Panc1 (cell line): ENCODE measurements at regions not wholly inside any gene's neighbourhood (a gene's known extent, or its start where the extent isn't known, plus 50 kb on each side); places are given as distances from the start of the nearest gene placed in this dataset.
"Not testable (repeated sequence)": the region's sequence is repeated elsewhere in the genome, so short reads cannot be mapped to it uniquely, and the experiment has no call there.

ENCODE experiments used
- ATAC-seq: fragments of 200-7000 bp; cut with Tn5 transposase; 2 replicates; pipeline ENCODE4 v1.9.1; 2020; ENCODE audit warnings: mild to moderate bottlenecking, moderate library complexity
- BruUV-seq: library from RNA; stranded (reverse); fragments of 400-500 nt; replicated peaks from 2 replicates; lab custom pipeline; 2021; lab: Mats Ljungman, UMichigan
- CTCF ChIA-PET: fragments of 300-600 bp; sonication (Branson Sonifier 250); formaldehyde crosslinking; loops from one replicate; lab custom pipeline; 2022; ENCODE audit warnings: antibody characterized with exemption; lab: Charles Lee
- POLR2A ChIA-PET: fragments of 300-600 bp; sonication (Branson Sonifier 250); formaldehyde crosslinking; loops from one replicate; lab custom pipeline; 2022; ENCODE audit warnings: antibody characterized with exemption; lab: Charles Lee
- DNase-seq: peaks from one replicate; pipeline ENCODE4 v3.0.0-alpha.2; 2010; ENCODE audit warnings: low read depth, low spot score
- H3K27ac ChIP-seq: 2 replicates; pipeline ENCODE4 v1.5.1; 2011; ENCODE audit warnings: mild to moderate bottlenecking, low read length, inconsistent platforms
- H3K27me3 ChIP-seq: fragments of 200-500 bp; sonication (Bioruptor generic); 2 replicates; pipeline ENCODE4 v1.6.0; 2014; ENCODE audit warnings: low read length, inconsistent platforms; ENCODE audit not compliant: control insufficient read depth, insufficient read depth
- H3K36me3 ChIP-seq: fragments of 200-500 bp; sonication (Bioruptor generic); 2 replicates; pipeline ENCODE4 v1.5.1; 2014; ENCODE audit warnings: inconsistent platforms, mild to moderate bottlenecking, low read length, moderate library complexity; ENCODE audit not compliant: control insufficient read depth, insufficient read depth
- H3K4me1 ChIP-seq: 2 replicates; pipeline ENCODE4 v1.5.1; 2011; ENCODE audit warnings: inconsistent platforms, mild to moderate bottlenecking, low read length, moderate library complexity; ENCODE audit not compliant: control insufficient read depth, insufficient read depth
- H3K4me3 ChIP-seq, 2 experiments: 2 replicates each; pipeline ENCODE4 v1.5.1; 2011 to 2012; ENCODE audit warnings: low read depth in 2 of 2, low read length in 2 of 2, mild to moderate bottlenecking in 2 of 2, inconsistent platforms in 1 of 2, moderate library complexity in 1 of 2
- H3K9me3 ChIP-seq: fragments of 200-500 bp; sonication (Bioruptor generic); 2 replicates; pipeline ENCODE4 v1.5.1; 2014; ENCODE audit warnings: low read depth, mild to moderate bottlenecking, inconsistent platforms, low read length, moderate library complexity; ENCODE audit not compliant: control insufficient read depth, insufficient read depth
- POLR2AphosphoS5 ChIP-seq: IDR thresholded peaks from 2 replicates; pipeline ENCODE4 v1.6.1; 2012; ENCODE audit warnings: mild to moderate bottlenecking, low read depth, low read length, moderate library complexity
- SIN3A ChIP-seq: IDR thresholded peaks from 2 replicates; pipeline ENCODE4 v1.6.1; 2012; ENCODE audit warnings: low read depth, mild to moderate bottlenecking, low read length, moderate library complexity, borderline replicate concordance; ENCODE audit not compliant: insufficient read depth
- TCF7L2 ChIP-seq: IDR thresholded peaks from 2 replicates; pipeline ENCODE4 v1.6.1; 2011; ENCODE audit warnings: mild to moderate bottlenecking, low read depth, low read length, inconsistent platforms
- in situ Hi-C: cut with HindIII; loops from 2 replicates; pipeline ENCODE4 v1.10.0; 2016; ENCODE audit warnings: low sequenced_read_pairs, low pct_unique_long_range_greater_than_20kb
- intact Hi-C: fragments of 100-400 bp; cut with micrococcal nuclease; formaldehyde crosslinking; loops from one replicate; pipeline ENCODE4 v1.10.0; 2022; ENCODE audit not compliant: unreplicated experiment
- TF ChIP-seq, protein P1 (sequence below): fragments of 450-650 bp; IDR thresholded peaks from 2 replicates; pipeline ENCODE4 v1.5.1; 2017; ENCODE audit warnings: mild to moderate bottlenecking
- TF ChIP-seq, protein P2 (sequence below), 2 experiments: IDR thresholded peaks; 2 replicates each; pipeline ENCODE4 v1.6.1; 2011 to 2012; ENCODE audit warnings: low read depth in 2 of 2, control low read depth in 1 of 2, low read length in 1 of 2, mild to moderate bottlenecking in 1 of 2, moderate library complexity in 1 of 2; ENCODE audit not compliant: insufficient read depth in 1 of 2

DNA sequence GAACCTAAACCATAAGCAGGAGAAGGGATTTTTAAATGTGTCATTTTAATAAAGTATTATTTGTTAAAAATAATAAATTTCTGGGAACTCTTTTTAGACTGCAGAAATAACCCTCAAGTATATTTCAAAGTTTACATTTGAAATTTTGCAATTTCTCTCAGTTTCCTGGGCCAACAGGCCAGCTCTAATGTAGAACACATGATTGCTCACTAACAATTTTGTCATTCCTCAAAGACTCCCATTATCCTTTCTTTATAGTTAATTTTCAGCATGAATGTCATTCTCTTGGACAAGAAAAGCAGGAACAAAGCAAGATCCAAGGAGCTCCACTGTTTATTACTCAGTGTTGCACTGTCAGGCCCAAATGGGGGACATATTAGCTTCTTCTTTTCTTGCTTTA is 119.4 kb upstream of the VANGL1 start:
- no peak for ATAC-seq
- no peaks in the 10 kb centered on the region for H3K36me3 ChIP-seq
- DNase-seq: no peak
- POLR2A ChIA-PET: no interaction called here
- intact Hi-C loops (no loop called here), in situ Hi-C loops (no loop called here)
- no peak for TF ChIP-seq TCF7L2
- TF ChIP-seq, protein P1, sequence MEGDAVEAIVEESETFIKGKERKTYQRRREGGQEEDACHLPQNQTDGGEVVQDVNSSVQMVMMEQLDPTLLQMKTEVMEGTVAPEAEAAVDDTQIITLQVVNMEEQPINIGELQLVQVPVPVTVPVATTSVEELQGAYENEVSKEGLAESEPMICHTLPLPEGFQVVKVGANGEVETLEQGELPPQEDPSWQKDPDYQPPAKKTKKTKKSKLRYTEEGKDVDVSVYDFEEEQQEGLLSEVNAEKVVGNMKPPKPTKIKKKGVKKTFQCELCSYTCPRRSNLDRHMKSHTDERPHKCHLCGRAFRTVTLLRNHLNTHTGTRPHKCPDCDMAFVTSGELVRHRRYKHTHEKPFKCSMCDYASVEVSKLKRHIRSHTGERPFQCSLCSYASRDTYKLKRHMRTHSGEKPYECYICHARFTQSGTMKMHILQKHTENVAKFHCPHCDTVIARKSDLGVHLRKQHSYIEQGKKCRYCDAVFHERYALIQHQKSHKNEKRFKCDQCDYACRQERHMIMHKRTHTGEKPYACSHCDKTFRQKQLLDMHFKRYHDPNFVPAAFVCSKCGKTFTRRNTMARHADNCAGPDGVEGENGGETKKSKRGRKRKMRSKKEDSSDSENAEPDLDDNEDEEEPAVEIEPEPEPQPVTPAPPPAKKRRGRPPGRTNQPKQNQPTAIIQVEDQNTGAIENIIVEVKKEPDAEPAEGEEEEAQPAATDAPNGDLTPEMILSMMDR: no peak
- no peak for TF ChIP-seq POLR2AphosphoS5
- no peaks in the 10 kb centered on the region for H3K4me1 ChIP-seq
- BruUV-seq: no TSS peak
- H3K4me3 ChIP-seq: no peak overlapping the region
- no peaks in the 10 kb centered on the region for H3K27me3 ChIP-seq
- H3K27ac ChIP-seq: no peak overlapping the region
- H3K9me3 ChIP-seq: no peaks in the 10 kb centered on the region
- CTCF ChIA-PET: no interaction called here

DNA sequence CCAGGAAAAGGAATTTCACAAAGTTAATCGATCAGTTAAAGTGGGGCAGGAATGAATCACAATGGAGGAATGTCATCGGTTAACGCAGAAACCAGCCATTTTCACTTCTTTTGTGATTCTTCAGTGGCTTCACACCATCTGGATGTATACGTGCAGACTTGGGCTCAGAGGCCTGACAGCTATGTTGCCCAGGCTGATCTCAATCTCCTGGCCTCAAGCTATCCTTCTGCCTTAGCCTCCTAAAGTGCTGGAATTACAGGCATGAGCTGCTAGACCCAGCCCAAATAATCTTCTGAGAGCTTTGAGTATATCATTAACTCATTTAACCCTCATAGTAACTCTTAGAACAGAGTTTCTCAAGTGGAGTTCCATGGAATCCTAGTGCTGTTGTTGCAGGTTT is 126.5 kb upstream of the VANGL1 start:
- DNase-seq (no peak), ATAC-seq (no peak)
- H3K9me3 ChIP-seq: no peaks in the 10 kb centered on the region
- no TSS peak for BruUV-seq
- no peak for TF ChIP-seq TCF7L2
- TF ChIP-seq POLR2AphosphoS5: no peak
- TF ChIP-seq SIN3A: no peak
- TF ChIP-seq, protein P2, sequence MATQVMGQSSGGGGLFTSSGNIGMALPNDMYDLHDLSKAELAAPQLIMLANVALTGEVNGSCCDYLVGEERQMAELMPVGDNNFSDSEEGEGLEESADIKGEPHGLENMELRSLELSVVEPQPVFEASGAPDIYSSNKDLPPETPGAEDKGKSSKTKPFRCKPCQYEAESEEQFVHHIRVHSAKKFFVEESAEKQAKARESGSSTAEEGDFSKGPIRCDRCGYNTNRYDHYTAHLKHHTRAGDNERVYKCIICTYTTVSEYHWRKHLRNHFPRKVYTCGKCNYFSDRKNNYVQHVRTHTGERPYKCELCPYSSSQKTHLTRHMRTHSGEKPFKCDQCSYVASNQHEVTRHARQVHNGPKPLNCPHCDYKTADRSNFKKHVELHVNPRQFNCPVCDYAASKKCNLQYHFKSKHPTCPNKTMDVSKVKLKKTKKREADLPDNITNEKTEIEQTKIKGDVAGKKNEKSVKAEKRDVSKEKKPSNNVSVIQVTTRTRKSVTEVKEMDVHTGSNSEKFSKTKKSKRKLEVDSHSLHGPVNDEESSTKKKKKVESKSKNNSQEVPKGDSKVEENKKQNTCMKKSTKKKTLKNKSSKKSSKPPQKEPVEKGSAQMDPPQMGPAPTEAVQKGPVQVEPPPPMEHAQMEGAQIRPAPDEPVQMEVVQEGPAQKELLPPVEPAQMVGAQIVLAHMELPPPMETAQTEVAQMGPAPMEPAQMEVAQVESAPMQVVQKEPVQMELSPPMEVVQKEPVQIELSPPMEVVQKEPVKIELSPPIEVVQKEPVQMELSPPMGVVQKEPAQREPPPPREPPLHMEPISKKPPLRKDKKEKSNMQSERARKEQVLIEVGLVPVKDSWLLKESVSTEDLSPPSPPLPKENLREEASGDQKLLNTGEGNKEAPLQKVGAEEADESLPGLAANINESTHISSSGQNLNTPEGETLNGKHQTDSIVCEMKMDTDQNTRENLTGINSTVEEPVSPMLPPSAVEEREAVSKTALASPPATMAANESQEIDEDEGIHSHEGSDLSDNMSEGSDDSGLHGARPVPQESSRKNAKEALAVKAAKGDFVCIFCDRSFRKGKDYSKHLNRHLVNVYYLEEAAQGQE (IDR thresholded peaks at IDR 0.05; ENCODE audit: insufficient read depth in 1 of 2, low read depth in 2 of 2, low read length in 1 of 2): no peak
- TF ChIP-seq, protein P1: no peak
- POLR2A ChIA-PET: no interaction called here
- H3K27me3 ChIP-seq: no peaks in the 10 kb centered on the region
- H3K4me1 ChIP-seq: no peaks in the 10 kb centered on the region
- in situ Hi-C loops (no loop called here), intact Hi-C loops (no loop called here)
- no peaks in the 10 kb centered on the region for H3K36me3 ChIP-seq
- CTCF ChIA-PET: no interaction called here
- H3K4me3 ChIP-seq: no peak overlapping the region
- no peak overlapping the region for H3K27ac ChIP-seq

DNA sequence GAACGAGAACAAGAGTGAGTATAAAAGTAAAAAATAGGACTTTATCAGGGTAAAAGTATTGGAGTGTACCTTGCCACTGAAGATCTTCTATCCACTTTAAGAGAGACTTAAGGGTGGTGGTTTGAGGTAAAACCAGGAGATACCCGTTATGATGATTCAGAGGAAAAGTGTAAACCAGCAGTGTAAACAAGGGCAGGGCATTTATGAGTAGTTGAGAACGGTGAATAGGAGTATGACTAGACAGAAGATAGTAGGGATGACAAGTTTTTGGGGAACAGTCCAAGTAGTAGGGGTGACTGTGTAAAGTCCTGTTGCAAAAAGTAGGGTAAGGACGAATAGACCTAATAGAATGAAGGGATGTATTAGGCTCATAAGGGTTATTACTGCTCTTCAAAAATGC is 131.5 kb upstream of the VANGL1 start:
- H3K4me3 ChIP-seq, in situ Hi-C loops, H3K27me3 ChIP-seq, CTCF ChIA-PET, H3K27ac ChIP-seq, ATAC-seq, BruUV-seq, POLR2A ChIA-PET, H3K9me3 ChIP-seq, intact Hi-C loops, H3K36me3 ChIP-seq, DNase-seq, H3K4me1 ChIP-seq: not testable (repeated sequence)
